ENCODE measurements at regions not wholly inside any gene's neighbourhood (a gene's known extent, or its start where the extent isn't known, plus 50 kb on each side); places are given as distances from the start of the nearest gene placed in this dataset.

- TF ChIP-seq CTCF (IDR thresholded peaks at IDR 0.05; ENCODE audit: low read length) (no peak), EZH2 (optimal IDR thresholded peaks at IDR 0.05; ENCODE audit: low read depth, low read length) (no peak)
These were observed 229.3 kb downstream of the ZPLD1 start for GRCh38 chr3:102664126-102664525.

Measured in MM.1S (cell line).